ENCODE measurements at regions not wholly inside any gene's neighbourhood (a gene's known extent, or its start where the extent isn't known, plus 50 kb on each side); places are given as distances from the start of the nearest gene placed in this dataset.

DNA sequence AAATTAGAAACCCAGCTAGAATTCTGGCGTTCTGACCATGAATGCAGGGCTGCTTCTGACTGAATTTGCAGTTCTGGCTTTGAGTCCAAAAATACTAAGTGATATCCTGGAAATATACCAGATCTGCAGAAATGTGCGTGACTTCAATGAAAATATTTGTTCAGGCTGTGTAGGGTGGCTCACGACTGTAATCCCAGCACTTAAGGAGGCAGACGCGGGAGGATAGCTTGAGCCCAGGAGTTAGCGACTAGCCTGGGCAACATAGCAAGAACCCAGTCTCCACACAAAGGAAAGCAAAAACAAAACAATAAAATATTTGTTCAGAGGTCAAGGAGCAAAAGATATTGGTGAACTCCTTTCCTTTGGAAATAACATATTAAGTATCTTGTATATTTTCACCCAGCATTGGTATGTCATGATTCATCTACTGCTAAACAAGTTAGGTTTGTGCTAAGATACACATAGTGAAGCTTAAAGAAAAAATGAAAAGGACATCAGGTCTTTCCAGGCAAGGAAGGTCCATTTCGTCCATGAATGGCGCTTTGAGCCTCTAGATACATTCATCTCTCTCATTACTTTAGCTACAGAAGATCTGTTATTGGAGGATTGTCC, 239.2 kb downstream of the CMPK2 start:
- no peak for DNase-seq (ENCODE audit: low read depth)

DNA sequence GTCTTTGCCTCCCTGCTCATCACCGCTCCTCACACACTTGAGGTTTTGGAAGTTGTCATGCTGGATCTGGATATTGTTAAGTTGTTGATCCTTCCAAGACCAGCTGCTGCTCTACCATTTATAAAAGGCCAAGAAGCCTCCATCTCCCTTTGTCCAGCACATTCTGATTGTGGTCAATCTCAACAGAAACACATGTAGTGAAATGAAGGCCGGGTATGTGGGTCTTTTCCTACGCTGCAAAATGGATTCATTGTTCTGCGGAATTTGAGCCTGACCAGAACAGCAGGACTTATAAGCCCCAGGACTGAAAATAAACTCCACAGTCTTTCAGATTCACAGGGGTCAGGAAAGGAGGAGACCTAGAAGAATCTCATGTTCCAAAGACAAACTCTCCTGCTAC, 238.4 kb downstream of the CMPK2 start:
- no peak for DNase-seq (ENCODE audit: low read depth)

DNA sequence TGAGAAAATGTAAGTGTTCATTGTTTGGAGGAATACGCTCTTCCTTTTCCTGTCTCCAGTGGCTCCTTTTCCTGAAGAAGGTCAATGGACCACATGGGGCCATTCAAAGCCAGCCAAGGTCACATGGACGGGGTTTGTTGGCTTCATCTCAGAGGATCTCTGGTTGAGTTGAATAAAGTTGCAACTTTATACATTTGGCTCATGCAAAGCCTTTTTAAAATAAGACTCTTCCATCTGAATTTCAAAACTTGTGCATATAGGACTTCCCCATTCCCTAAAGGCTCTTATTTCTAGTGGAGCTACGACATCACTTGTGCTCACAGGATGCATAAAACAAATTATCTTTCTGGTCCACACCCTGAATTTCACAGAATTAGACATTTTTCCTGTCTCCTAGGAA, 235.5 kb downstream of the CMPK2 start:
- no peak for DNase-seq (ENCODE audit: low read depth)

DNA sequence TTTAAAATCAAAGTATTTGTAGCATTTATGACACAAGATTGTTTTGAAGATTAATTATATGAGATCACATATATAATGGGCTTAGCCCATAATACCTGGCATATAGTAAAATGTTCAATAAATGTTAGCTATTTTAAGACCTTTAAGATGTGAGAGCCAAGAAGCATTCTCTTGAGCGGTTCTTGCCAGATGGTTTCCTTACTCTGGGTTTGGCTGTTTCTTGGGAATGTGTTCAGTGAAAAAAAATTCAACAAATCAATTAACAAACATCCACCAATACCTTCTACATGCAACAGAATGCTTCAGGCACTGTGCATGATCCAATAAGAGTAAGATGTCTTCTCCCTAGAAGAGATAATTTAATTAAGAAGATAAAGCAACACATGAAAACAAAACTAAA, 230.4 kb downstream of the CMPK2 start:
- DNase-seq (ENCODE audit: low read depth): no peak

DNA sequence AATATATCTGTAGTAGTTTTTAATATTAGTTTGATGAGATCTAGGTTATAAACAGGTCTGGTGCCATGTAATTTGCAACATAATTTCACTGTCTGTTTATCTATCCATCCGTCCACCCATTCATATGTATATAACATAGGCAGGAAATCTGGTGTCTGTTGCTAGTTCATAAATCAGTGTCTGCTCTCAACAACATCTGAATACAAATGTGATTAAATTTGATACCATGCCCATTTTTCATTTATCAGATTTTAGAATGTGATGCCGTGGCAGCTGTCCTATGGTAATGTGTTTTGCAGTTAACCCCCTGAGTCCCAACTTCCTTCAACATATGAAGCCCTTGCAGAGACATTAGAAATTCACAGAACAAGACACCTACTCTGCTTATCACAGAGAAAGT, 228.4 kb downstream of the CMPK2 start:
- DNase-seq (ENCODE audit: low read depth): no peak

DNA sequence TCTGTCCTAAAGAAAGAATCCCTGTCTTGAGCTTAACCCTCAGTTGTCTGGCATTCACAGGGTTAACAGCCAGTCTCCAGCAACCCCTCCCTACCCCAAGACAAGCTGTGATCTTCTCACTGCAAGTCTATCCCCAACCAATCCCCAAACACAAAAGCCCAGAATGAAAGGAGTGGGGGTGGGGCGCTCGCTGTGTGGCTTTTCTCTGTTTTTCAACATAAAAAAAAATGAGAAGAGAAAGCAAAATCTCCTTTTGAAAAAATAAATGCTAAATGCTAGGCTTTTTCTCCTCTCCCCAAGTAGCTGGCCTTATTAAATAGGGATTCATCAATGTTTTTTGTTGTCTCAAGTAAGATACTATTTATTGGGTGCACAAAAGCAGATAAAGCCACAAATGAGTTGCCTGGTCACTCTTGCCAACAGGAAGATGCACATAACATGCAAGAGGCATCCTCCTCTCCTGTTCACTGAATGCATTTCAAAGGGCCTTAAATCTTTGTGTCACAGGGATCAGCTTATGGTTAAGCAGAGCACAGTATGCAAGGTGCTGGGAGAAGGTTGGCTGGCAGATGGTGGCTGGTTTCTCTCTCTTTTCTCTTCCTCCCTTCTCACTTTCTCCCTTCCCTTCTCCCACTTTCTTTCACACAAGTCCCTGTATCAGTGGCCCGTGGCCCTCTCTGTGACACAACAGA, 225.6 kb downstream of the CMPK2 start:
- DNase-seq (ENCODE audit: low read depth): no peak

DNA sequence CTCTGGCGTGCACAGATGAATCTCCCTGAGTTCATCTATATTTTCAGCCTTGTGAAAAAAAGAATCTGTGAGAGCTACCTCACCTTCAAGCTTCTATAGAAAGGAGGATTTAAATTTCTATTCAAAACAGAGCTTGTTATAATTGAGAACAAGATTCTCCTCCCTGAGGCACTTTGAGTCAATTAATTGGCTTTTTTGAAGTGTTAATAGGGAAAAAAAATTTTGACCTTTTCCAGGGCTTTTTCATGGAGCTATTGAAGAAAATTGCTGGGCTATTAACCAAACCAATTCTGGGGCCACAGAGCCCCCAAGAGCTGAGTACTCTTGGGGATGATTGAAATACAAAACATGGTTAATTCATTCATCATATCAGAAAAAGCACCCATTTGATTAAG, 225.1 kb downstream of the CMPK2 start:
- no peak for DNase-seq (ENCODE audit: low read depth)

DNA sequence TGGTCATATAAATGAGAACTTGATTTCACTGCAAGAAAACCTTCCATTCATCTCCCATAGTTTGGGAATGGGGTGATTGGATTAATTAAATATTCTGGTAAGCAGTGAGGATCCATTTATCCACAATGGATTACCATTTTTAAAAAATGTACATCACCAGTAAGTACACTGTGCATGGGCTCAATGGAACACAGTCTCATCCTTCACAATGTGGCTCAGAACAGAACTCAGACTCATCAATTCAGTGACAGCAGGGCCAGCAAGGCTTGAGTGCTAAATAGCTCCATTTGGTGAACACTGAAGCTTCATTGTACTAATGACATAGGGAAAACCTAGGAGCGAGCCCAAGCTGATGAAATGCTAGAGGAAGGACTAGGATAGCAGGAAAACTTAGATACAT, 223.8 kb downstream of the CMPK2 start:
- DNase-seq (ENCODE audit: low read depth): no peak

DNA sequence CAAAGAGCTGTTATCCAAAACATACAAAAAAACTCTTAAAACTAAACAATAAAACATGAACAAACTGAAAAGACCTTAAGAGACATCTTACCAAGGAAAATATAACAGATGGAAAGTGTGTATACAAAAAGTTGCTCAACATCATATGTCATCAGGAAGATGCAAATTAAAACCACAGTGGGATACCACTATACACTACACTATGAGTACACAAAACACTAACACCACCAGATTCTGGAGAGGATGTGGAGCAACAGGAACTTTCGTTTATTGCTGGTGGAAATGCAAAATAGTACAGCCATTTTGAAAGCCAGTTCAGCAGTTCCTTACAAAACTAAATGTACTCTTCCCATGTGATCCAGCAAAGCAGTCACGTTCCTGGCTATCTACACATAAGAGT, 221.4 kb downstream of the CMPK2 start:
- DNase-seq (ENCODE audit: low read depth): no peak

DNA sequence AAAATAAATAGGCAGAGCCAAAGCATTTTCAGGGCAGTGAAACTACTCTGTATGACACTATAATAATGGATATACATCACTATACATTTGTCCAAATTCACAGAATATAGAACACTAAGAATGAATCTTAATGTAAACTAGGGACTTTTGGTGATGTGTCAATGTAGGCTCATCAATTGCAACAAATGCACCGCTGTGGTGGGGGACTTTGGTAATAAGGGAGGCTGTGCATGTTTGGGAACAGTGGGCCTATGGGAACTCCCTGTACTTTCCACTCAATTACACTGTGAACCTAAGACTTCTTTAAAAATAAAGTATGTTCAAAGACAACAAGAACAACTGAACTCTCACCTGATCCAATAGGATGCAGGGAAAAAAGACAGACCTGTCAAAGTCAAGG, 220.7 kb downstream of the CMPK2 start:
- no peak for DNase-seq (ENCODE audit: low read depth)

DNA sequence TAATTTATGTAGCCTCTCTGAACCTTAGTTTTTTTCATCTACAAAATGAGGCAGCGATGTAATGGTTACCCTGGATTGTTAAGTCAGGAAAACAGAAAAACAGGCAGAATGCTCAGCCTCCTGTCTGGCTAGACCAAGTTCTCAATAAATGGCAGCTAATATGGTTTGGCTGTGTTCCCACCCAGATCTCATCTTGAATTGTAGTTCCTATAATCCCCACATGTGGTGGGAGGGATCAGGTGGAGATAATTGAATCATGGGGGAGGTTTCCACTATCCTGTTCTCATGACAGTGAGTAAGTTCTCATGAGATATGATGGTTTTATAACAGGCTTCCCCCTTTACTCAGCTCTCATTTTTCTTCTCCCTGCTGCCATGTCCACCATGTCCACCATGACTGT, 220.0 kb downstream of the CMPK2 start:
- no peak for DNase-seq (ENCODE audit: low read depth)

DNA sequence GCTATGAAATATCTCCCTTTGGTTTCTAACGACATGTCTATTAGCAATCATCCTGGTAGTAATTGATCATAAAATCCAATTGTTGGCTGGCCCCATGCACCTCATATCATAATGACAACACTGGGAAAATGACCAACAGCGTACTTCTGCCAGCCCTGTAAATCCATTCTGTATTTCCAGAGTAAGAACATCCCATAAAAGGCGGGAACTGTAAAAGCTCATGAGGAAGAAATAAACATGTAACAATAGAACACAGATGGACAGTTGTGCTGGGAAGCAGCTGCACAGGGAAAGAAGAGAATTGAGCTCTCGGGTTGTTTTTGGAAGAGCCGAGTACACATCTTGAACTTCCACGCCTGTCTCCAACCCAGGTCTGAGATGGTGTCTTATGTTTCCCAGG, 218.7 kb downstream of the CMPK2 start:
- no peak for DNase-seq (ENCODE audit: low read depth)

DNA sequence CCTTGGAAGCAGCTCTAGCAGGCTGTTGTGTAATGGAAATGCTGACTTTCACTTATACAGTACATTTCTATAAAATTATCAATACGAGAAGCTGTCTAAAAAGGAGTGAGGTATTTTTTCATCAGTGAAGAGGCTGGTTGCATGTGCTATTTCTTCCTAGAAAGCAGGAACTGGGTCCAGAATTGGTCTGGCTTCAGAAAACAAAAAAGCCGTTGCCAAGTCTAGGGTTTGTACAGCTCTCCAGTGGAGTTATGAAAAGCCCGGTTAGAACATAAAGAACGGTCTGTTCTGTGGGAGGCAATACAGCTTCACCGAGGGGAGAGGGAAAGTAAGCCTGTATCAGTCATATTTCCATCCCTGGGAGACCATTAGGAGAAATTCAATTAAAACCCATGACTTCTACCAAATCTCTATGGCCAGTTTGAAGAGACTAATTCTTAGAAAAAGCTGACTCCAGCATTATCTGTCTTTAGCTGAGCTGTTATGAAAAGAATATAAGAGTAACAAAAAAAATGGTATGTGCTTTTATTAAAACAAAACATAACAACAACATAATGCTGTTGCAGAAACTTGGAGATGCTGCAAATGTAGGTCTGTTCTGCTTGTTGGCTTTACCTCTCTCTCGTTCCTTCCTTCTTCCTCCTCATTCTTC, 217.0 kb downstream of the CMPK2 start:
- no peak for DNase-seq (ENCODE audit: low read depth)

DNA sequence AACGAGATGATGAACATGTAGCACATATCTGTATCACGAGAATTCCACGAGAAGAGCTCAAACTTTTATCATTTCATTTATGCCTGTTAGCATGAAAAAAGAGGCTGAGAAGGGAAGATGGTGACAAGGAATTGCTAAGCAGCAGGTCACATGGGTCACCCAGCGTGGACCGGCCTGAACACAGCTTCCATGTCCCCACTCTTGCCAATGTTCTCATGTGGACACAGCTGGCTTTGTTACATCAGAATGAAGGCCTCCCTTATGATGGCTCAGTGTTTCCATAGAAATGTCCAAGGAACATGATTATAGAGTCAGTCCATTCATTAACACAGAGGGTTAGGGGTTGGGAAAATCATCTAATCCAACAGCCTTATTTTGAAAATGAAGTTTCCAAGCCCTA, 215.4 kb downstream of the CMPK2 start:
- DNase-seq (ENCODE audit: low read depth): no peak

DNA sequence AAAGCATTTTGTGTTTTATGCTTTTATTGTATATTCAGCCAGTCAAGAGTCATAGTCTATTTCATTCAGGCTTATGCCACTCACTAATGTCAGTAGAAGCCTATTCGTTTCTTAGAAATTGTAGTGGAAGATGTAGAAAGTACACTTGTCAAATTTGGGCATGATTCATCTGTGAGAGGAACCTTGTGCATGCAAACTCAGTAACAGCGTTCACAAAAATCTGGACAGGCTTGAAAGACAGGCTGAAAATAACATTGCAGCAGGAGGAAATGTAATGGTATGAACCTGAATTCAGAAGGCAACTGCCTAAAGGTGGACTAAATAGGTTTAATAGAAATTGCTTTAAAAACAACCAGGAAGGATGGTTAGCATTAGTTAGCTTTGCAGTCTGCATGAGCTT, 213.5 kb downstream of the CMPK2 start:
- DNase-seq (ENCODE audit: low read depth): no peak

DNA sequence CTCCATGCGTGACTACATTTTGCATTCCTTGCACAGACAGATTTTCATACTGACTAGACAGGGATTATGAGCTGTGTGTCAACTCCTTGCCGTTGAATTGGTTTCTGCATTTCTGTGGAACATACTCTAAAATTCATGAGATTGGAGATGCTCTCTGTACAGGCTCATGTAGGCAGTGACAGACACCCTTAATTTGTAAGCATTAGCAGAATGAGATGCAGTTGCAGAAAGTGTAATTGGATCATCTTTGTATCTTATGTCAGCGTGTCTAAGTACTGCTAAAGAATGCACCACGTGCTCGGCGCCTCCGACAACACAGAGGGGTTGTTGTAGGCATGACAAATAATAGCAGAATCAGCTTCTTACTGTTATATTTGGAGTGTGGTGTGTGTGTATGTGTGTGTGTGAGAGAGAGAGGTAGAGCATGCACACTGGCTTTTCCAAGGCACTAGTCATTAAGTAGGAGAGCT, 212.4 kb downstream of the CMPK2 start:
- DNase-seq (ENCODE audit: low read depth): no peak

DNA sequence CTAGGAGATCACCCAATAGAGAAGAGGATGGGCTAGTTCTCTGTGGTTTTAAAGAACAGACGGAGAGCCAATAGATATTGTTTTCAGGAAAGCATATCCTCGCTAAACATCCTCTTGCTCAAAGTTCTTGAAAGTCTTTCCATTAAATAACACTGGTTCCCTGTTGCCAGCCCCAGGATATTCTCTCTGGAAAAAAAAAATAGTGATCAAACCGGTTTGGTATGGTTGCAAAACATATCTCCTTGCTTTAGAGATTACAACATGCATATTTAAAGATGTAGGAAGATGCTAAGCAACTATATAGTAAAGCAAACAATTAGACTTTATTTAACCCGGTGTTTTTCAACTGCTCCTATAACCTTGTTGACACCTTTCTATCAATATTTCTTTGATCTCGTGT, 211.4 kb downstream of the CMPK2 start:
- no peak for DNase-seq (ENCODE audit: low read depth)

DNA sequence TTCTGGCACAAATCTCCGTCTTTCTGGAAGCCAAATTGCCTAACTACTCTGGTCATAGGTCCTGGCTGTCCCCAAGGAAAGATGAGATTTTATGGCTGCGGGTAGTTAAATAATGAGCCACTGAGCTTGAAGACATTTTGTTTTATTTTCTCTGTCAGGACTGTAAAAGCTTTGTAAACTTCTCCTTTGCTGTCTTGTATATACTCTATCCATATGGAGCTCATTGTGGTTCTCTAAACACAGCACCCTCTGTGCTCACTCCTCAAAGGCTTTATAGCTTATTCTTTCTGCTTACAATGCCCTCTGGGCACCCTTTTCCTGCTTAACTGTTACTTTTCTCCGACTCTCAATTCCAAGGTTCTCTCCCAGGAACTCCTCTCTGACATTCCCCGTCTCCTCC, 209.1 kb downstream of the CMPK2 start:
- no peak for DNase-seq (ENCODE audit: low read depth)

DNA sequence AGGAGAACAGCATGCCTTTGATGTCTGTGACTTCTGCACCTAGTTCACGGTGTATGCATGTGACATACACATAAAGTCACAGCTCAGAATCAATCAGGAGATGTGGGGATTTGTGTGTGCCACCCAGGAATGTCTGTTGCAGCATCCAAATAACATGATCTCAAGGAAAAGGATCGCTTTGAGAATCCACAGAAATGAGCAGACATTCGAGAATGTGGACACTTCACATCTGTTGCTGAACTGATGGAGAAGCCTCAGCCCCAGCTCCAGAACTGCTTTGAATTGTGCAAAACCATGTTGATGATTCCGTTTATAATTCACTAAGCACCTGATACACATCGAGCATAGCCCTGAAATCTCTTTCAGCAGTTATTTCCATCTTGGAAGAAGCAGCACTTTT, 208.6 kb downstream of the CMPK2 start:
- no peak for DNase-seq (ENCODE audit: low read depth)

DNA sequence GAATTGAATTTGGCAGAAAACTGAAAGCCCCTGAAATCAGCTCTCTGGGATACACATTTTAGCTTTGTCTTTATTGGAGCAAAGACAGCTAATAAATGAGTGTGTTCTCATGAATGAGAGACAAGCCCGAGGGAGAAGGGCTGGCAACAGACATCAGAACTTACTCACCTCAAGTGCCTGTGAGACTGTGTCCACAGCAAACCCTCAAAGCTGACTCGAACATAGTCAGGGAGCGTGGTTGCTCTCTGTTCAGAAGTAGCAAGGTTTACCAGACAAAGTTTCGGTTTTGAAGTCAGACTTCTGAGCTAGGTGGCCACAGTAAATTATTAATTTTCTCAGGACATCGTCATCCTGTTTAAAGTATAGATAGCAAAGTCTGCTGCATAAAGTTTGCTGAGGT, 207.9 kb downstream of the CMPK2 start:
- DNase-seq (ENCODE audit: low read depth): no peak

DNA sequence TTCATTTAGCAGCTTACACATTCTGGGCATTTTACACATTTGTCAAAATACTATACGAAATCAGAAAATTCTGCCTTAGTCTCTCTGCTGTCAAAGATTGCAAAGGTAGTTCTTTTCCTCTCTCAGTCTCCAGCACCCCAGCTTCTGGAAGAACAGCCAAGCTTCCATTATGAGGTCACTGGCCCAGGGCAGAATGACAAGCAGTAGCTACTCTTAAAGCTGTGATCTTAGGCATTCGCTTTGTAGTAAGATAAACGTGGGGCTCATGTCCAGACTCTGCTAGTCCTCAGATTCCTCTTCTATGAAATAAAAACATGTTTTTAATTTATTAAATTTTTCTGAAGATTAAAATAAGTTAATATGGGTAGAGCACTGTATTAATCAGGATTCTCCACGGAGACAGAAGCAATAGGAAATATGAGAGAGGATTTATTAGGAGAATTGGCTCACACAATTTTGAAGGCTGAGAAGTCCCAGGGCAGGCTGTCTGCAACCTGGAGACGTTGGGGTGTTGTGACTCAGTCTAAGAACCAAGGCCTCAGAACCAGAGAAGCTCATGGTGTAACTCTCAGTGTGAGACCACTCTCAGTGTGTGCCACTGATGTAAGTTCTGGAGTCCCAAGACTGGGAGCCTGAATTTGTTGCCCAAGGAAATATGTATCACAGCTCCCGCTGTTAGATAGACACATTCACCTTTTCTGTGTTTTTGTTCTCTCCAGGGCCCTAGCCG, 201.2 kb downstream of the CMPK2 start:
- no peak for DNase-seq (ENCODE audit: low read depth)

DNA sequence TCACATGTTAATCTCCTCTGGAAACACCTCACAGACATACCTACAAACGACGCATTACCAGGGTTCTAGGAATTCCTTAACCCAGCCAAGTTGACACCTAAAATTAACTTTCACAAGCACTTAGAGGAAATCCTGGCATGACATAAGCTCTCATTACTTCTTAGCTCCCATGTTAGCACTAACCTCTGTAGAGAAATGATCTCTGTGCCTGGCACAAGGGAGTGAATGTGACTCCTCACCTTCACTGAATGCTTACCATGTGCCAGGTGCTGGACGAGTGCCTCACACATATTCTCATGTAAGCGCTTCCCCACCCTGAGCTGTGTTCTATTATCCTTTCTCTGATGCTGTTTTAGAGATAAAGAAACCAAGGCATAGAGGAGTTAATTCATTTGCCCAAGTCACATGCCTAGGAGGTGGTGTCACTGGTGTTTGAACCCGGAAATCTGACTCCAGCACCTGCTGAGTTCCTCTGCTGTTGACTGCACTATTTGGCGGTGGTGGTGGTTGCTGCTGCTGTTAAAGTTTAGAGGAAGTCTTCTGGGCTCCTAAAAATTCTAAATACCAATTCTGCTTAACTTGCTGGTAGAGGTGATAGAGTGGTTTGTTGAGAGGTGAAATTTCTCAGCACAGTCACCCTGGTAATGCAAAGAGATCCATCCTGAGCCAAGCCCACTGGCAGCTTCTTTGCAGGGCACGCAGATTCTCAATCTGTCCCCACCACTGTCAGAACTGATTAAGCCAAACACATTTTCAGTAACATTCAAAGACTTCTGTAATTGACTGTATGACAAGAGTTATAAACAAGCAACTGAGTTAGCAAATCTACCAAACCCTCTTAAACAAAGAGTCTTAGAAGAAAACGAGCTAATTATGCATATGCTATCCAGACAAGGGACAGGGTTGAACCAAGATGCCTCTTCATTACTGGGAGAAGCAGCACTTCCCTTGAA, 200.3 kb downstream of the CMPK2 start:
- no peak for DNase-seq (ENCODE audit: low read depth)
